ENCODE measurements at regions not wholly inside any gene's neighbourhood (a gene's known extent, or its start where the extent isn't known, plus 50 kb on each side); places are given as distances from the start of the nearest gene placed in this dataset.

- in situ Hi-C loops (cut with MboI; ENCODE audit: low pct_unique_long_range_greater_than_20kb, low sequenced_read_pairs, unreplicated experiment), result no loop called here
- TF ChIP-seq CTCF (IDR thresholded peaks at IDR 0.05; ENCODE audit: extremely low read depth, insufficient read depth, missing control alignments), result no peak
- DNase-seq (ENCODE audit: low spot score), result no peak
These were observed 59.6 kb upstream of the CDH13 start for GRCh38 chr16:82567175-82567574.

GRCh38 chr16:82563401-82563800 lies 63.4 kb upstream of the CDH13 start:
- DNase-seq (ENCODE audit: low spot score), result no peak
- TF ChIP-seq CTCF (IDR thresholded peaks at IDR 0.05; ENCODE audit: extremely low read depth, insufficient read depth, missing control alignments), result no peak
- in situ Hi-C loops (cut with MboI; ENCODE audit: low pct_unique_long_range_greater_than_20kb, low sequenced_read_pairs, unreplicated experiment), result no loop called here

GRCh38 chr16:82562183-82562683 lies 64.5 kb upstream of the CDH13 start:
- DNase-seq (ENCODE audit: low spot score), result no peak
- no peak for TF ChIP-seq CTCF (IDR thresholded peaks at IDR 0.05; ENCODE audit: extremely low read depth, insufficient read depth, missing control alignments)
- in situ Hi-C loops (cut with MboI; ENCODE audit: low pct_unique_long_range_greater_than_20kb, low sequenced_read_pairs, unreplicated experiment), result no loop called here

- TF ChIP-seq CTCF (IDR thresholded peaks at IDR 0.05; ENCODE audit: extremely low read depth, insufficient read depth, missing control alignments), result no peak
- in situ Hi-C loops (cut with MboI; ENCODE audit: low pct_unique_long_range_greater_than_20kb, low sequenced_read_pairs, unreplicated experiment), result no loop called here
- DNase-seq (ENCODE audit: low spot score), result no peak
These were observed 65.9 kb upstream of the CDH13 start for GRCh38 chr16:82560805-82561325.

GRCh38 chr16:82544378-82545160 lies 82.2 kb upstream of the CDH13 start:
- no peak for DNase-seq (ENCODE audit: low spot score)
- no peak for TF ChIP-seq CTCF (IDR thresholded peaks at IDR 0.05; ENCODE audit: extremely low read depth, insufficient read depth, missing control alignments)
- in situ Hi-C loops (cut with MboI; ENCODE audit: low pct_unique_long_range_greater_than_20kb, low sequenced_read_pairs, unreplicated experiment), result no loop called here

- in situ Hi-C loops (cut with MboI; ENCODE audit: low pct_unique_long_range_greater_than_20kb, low sequenced_read_pairs, unreplicated experiment), result no loop called here
- no peak for DNase-seq (ENCODE audit: low spot score)
- TF ChIP-seq CTCF (IDR thresholded peaks at IDR 0.05; ENCODE audit: extremely low read depth, insufficient read depth, missing control alignments), result no peak
These were observed 84.1 kb upstream of the CDH13 start for GRCh38 chr16:82542714-82543113.
